ENCODE measurements at regions not wholly inside any gene's neighbourhood (a gene's known extent, or its start where the extent isn't known, plus 50 kb on each side); places are given as distances from the start of the nearest gene placed in this dataset.

DNA sequence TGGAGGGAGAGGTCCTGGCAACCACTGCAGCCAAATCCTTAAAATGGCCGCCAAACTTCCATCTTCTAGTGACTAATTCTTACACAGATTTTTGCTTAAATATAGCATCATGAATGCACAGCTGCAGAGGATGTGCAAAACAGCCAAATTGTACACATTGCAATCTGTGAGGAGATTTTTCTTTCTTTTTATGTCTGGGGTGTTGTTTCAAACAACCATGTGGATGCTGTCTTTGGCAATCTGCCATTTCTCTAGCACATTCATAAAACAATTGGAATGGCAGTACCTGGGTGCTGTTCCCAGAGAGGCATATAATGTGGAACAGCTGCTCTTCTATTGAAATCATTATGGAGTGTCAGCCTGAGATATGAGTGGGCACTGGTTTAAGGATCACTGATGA, 1082.9 kb upstream of the SEMA6A start:
- no peaks in the 10 kb centered on the region for H3K4me1 ChIP-seq (ENCODE audit: control insufficient read depth, extremely low read depth, insufficient read depth, low read length)
- no peak overlapping the region for H3K27ac ChIP-seq (ENCODE audit: control insufficient read depth, insufficient read depth, low read length)
- H3K36me3 ChIP-seq (ENCODE audit: control insufficient read depth in 2 of 2, extremely low read depth in 1 of 2, insufficient read depth in 2 of 2, low read length in 2 of 2): no peaks in the 10 kb centered on the region
- dilution Hi-C loops (cut with MboI; ENCODE audit: extremely low pct_ligation_motif_present, low sequenced_read_pairs): no loop called here
- H3K79me2 ChIP-seq (ENCODE audit: control insufficient read depth, insufficient read depth, low read length): no peaks in the 10 kb centered on the region
- H4K20me1 ChIP-seq (ENCODE audit: control insufficient read depth, extremely low read depth, insufficient read depth, low read length): no peaks in the 10 kb centered on the region
- H3K27me3 ChIP-seq (ENCODE audit: control insufficient read depth, extremely low read depth, insufficient read depth, low read length): no peaks in the 10 kb centered on the region
- H3K9me1 ChIP-seq (ENCODE audit: control insufficient read depth, extremely low read depth, insufficient read depth, low read length): no peaks in the 10 kb centered on the region
- H3K4me3 ChIP-seq (ENCODE audit: control insufficient read depth in 2 of 3, extremely low read depth in 1 of 3, insufficient read depth in 2 of 3, low read depth in 1 of 3, low read length in 3 of 3): no peak overlapping the region
- TF ChIP-seq EZH2 (IDR thresholded peaks at IDR 0.05; ENCODE audit: low read length): no peak
- TF ChIP-seq, protein P1, sequence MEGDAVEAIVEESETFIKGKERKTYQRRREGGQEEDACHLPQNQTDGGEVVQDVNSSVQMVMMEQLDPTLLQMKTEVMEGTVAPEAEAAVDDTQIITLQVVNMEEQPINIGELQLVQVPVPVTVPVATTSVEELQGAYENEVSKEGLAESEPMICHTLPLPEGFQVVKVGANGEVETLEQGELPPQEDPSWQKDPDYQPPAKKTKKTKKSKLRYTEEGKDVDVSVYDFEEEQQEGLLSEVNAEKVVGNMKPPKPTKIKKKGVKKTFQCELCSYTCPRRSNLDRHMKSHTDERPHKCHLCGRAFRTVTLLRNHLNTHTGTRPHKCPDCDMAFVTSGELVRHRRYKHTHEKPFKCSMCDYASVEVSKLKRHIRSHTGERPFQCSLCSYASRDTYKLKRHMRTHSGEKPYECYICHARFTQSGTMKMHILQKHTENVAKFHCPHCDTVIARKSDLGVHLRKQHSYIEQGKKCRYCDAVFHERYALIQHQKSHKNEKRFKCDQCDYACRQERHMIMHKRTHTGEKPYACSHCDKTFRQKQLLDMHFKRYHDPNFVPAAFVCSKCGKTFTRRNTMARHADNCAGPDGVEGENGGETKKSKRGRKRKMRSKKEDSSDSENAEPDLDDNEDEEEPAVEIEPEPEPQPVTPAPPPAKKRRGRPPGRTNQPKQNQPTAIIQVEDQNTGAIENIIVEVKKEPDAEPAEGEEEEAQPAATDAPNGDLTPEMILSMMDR (optimal IDR thresholded peaks at IDR 0.05 in 1 of 3, IDR thresholded peaks at IDR 0.05 in 1 of 3, conservative IDR thresholded peaks at IDR 0.05 in 1 of 3; ENCODE audit: extremely low read depth in 1 of 3, insufficient read depth in 2 of 3, low read length in 3 of 3): no peak
- H3K9ac ChIP-seq (ENCODE audit: control insufficient read depth, extremely low read depth, insufficient read depth, low read length): no peak overlapping the region
- H3K4me2 ChIP-seq (ENCODE audit: control insufficient read depth, extremely low read depth, insufficient read depth, low read depth, low read length): no peak overlapping the region
- H2AFZ ChIP-seq (ENCODE audit: control insufficient read depth, low read length): no peak overlapping the region
- FAIRE-seq (no peak), DNase-seq (ENCODE audit: low read depth, low spot score) (no peak)
- H3K9me3 ChIP-seq (ENCODE audit: control insufficient read depth, low read depth, low read length): no peaks in the 10 kb centered on the region

DNA sequence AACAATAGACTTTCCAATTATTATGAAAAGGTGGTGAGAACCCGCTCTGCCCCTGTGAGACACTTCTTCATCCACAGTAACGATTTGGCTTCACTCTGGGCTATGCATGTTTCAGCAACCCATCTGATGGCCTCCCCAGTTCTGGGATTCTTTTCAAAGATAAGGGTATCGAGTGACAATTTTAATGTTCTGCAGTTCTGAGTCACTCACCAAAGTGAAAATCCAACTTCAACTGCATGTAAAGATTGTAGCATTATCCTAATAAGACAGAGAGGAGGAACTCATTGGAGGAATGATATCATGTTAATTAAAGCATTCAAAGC, 1078.3 kb upstream of the SEMA6A start:
- Histone ChIP-seq H3K36me3 (ENCODE audit: control insufficient read depth in 2 of 2, extremely low read depth in 1 of 2, insufficient read depth in 2 of 2, low read length in 2 of 2) (no peaks in the 10 kb centered on the region), H3K4me2 (ENCODE audit: control insufficient read depth, extremely low read depth, insufficient read depth, low read depth, low read length) (no peak overlapping the region), H3K4me1 (ENCODE audit: control insufficient read depth, extremely low read depth, insufficient read depth, low read length) (no peaks in the 10 kb centered on the region), H3K79me2 (ENCODE audit: control insufficient read depth, insufficient read depth, low read length) (no peaks in the 10 kb centered on the region), H4K20me1 (ENCODE audit: control insufficient read depth, extremely low read depth, insufficient read depth, low read length) (no peaks in the 10 kb centered on the region), H2AFZ (ENCODE audit: control insufficient read depth, low read length) (no peak overlapping the region), H3K27me3 (ENCODE audit: control insufficient read depth, extremely low read depth, insufficient read depth, low read length) (no peaks in the 10 kb centered on the region), H3K9me1 (ENCODE audit: control insufficient read depth, extremely low read depth, insufficient read depth, low read length) (no peaks in the 10 kb centered on the region), H3K9ac (ENCODE audit: control insufficient read depth, extremely low read depth, insufficient read depth, low read length) (no peak overlapping the region), H3K27ac (ENCODE audit: control insufficient read depth, insufficient read depth, low read length) (no peak overlapping the region), H3K4me3 (ENCODE audit: control insufficient read depth in 2 of 3, extremely low read depth in 1 of 3, insufficient read depth in 2 of 3, low read depth in 1 of 3, low read length in 3 of 3) (no peak overlapping the region), H3K9me3 (ENCODE audit: control insufficient read depth, low read depth, low read length) (no peaks in the 10 kb centered on the region)
- DNase-seq (ENCODE audit: low read depth, low spot score): no peak
- dilution Hi-C loops (cut with MboI; ENCODE audit: extremely low pct_ligation_motif_present, low sequenced_read_pairs): no loop called here
- TF ChIP-seq EZH2 (IDR thresholded peaks at IDR 0.05; ENCODE audit: low read length): no peak
- TF ChIP-seq, protein P1 (optimal IDR thresholded peaks at IDR 0.05 in 1 of 3, IDR thresholded peaks at IDR 0.05 in 1 of 3, conservative IDR thresholded peaks at IDR 0.05 in 1 of 3; ENCODE audit: extremely low read depth in 1 of 3, insufficient read depth in 2 of 3, low read length in 3 of 3): no peak
- no peak for FAIRE-seq

All from keratinocyte (primary cell).